Inflammatory macrophage (primary cell): ENCODE measurements at regions not wholly inside any gene's neighbourhood (a gene's known extent, or its start where the extent isn't known, plus 50 kb on each side); places are given as distances from the start of the nearest gene placed in this dataset.

Source experiments
- DNase-seq, 2 donors: peaks; one replicate each; pipeline ENCODE4 v3.0.0-alpha.2; 2020 to 2022

DNA sequence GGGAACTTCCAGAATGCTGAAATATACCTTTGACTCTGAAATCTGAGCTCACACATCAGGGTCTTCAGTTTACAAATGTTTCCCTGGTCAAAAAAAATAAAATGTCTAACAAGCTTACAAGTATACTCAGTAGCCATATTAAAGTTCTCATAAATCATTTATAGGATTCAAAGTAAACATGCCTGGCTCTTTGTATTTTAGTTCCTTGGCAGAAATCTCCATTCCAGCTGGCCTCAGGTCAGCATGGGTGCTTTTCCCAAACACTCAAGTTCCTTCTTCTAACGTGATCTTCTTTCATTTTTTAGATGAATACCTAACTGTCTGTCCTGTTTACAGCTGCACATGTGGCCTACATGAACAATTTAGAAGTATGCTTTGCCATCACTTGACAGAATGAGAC lies 263.2 kb downstream of the GAS1 start:
- DNase-seq, result no peak

- DNase-seq, result no peak
Observed at GRCh38 chr9:86682240-86682639, 265.1 kb downstream of the GAS1 start.

DNA sequence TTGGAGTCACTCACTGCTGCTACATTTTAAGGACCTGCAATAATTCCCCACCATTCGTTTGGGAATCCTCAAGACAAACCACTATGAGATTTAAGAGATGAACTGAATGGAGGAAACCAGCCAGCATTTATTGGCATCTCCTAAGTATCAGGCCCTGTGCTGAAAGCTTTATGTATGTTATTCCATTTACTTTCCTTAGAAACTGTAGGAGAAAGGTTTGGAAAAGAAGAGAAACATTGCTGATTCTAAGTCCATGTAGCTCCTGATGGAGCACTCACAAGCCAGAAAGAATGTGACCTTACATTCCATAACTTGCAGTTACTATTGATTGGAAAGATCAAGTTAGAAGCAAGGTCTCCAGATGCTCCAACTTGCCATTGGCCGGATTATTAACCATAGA lies 267.4 kb downstream of the GAS1 start:
- no peak for DNase-seq

DNA sequence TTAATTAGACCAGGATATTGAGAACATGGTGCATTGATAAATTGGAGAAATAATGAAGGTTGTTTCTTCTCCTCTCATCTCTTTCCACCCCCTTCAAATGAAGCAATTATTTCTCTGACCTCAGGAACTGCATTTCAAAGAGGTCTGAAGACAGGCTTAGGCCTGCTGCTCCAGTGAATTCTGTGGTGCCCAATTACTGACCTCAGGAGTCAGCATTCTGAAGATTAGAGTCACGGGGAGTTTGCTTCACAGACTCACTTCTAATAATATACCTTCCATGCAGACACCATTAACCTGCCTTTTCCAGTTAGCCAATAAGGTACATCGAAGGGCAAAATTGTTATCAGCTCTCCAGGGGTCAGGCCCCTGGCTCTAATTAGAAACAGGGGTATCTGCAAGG lies 270.9 kb downstream of the GAS1 start:
- DNase-seq, result no peak

GRCh38 chr9:86675805-86676204 lies 271.5 kb downstream of the GAS1 start:
- no peak for DNase-seq

DNA sequence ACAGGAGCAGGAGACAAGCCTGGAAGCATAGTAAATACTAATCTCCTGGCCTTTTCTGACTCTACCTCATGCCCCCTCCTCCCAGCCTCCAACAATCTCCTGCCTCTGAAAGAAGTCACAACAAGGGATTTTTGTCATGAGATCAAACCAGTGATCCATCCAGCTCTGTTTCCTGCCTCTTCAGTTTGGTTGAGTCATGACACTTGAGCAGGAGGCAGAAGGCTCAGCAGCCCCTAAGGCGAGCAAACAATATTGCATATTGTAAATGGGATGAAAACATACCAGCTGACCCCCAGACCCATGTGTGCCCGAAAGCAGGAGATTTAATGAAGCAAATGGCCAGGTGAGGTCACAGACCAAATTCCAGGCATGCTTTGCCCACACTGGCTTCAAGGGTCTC lies 272.8 kb downstream of the GAS1 start:
- DNase-seq, result no peak

GRCh38 chr9:86672966-86673365 lies 274.3 kb downstream of the GAS1 start:
- DNase-seq, result no peak

GRCh38 chr9:86672301-86672700 lies 275.0 kb downstream of the GAS1 start:
- DNase-seq, result no peak

- no peak for DNase-seq
Observed at GRCh38 chr9:86671018-86671417, 276.3 kb downstream of the GAS1 start.

- DNase-seq, result no peak
Observed at GRCh38 chr9:86670536-86670935, 276.8 kb downstream of the GAS1 start.

- no peak for DNase-seq
Observed at GRCh38 chr9:86670076-86670475, 277.2 kb downstream of the GAS1 start.

- no peak for DNase-seq
Observed at GRCh38 chr9:86669422-86669821, 277.9 kb downstream of the GAS1 start.

DNA sequence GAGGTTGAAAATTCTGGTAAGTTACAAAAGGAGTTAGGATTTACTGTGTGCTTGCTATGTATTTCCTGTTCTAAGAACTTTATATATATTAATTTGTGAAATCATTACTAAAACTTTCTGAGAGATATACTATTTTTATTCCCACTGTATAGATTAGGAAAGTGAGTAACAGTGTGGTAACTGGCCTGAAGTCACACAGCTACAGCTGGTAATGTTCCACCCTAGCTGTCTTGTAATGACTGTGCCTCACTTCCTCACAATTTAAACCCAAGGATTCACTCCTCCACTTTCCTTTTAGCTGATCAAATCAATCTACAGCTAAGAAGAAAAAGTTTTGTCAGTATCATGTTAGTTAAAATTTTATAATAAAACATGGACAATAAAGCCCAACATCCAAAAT lies 278.8 kb downstream of the GAS1 start:
- DNase-seq, result peak in 1 of 2 donors; percentile 5

- DNase-seq, result no peak
Observed at GRCh38 chr9:86667307-86667706, 280.0 kb downstream of the GAS1 start.

GRCh38 chr9:86665416-86665815 lies 281.9 kb downstream of the GAS1 start:
- no peak for DNase-seq

GRCh38 chr9:86664603-86665002 lies 282.7 kb downstream of the GAS1 start:
- DNase-seq, result no peak

- no peak for DNase-seq
Observed at GRCh38 chr9:86663905-86664304, 283.4 kb downstream of the GAS1 start.

GRCh38 chr9:86662890-86663468 lies 284.3 kb downstream of the GAS1 start:
- DNase-seq, result no peak

- DNase-seq, result no peak
Observed at GRCh38 chr9:86660146-86660943, 287.0 kb downstream of the GAS1 start.

DNA sequence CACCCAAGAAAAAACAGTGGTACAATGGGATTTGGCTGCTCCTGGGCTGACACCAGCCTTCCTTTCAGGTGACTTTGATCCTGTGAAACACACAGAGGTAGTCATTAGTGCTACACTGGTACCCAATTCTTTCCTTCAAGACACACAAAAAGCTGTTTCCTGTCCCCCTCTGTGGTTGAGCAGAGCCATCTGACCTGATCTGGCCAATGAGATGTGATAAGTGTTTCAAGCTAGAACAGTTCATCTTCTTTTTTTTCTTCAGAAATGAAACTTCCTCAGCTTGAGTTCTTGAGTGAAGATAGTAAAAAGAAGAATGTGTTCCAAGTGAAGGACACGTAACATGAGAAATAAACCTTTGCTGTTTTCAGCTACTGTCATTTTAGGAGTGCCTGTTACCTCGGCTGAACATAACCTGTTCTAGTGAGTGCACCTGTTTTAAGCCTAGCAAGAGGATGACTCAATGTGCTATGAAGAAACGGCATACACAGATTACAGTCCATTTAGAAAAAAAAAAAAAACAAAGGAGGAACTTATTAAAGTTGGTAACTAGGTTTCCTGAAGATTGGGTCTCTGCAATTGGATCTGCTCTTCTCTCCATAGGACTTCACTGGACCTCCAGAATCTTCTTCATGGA lies 287.8 kb downstream of the GAS1 start:
- DNase-seq, result no peak

- DNase-seq, result no peak
Observed at GRCh38 chr9:86655147-86655546, 292.2 kb downstream of the GAS1 start.

DNA sequence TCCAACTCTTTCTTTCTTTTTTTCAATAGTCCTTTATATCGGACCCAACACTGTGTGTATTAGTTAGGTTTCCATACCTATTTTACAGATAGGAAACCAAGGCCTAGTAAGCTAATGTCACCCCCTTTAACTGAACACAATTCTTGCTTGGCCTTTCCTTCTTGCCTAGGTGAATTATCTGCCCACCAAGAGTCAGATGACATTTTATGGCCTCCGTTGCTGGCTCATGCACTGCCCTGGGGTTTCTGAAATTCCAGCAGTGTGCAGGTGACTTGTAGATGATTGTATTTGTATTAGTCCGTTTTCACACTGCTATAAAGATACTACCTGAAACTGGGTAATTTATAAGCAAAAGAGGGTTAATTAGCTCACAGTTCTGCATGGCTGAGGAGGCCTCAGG lies 293.8 kb downstream of the GAS1 start:
- no peak for DNase-seq

- DNase-seq, result no peak
Observed at GRCh38 chr9:86652736-86653135, 294.6 kb downstream of the GAS1 start.

- no peak for DNase-seq
Observed at GRCh38 chr9:86649913-86650312, 295.7 kb upstream of the TUT7 start.
